ENCODE measurements at regions not wholly inside any gene's neighbourhood (a gene's known extent, or its start where the extent isn't known, plus 50 kb on each side); places are given as distances from the start of the nearest gene placed in this dataset.

DNA sequence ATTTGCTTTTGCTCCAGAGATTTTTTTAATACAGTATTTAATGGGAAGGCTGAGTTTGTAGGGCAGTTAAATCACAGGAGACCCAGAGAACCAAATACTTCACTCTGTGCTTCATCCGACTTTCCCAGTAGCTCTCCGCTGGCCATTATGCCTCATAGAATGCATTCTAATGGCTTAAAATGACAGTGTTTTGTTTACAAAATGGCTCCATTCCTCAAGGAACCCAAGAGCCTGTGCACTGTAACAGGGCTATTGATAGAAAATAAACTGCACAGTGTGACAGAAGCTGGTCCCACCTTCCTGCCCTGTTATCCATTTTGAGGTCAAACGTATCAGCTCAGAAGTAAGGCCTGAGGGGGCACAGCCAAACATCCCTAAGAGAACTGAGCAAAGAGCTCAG, 136.5 kb downstream of the RAP2A start:
- ATAC-seq: no peak
- 67 to 87% (median 74%) methylated on average over 3 of the region's 3 CpGs for WGBS, 4 donors
- no peaks in the 10 kb centered on the region for H3K27me3 ChIP-seq
- H3K4me3 ChIP-seq: no peak overlapping the region
- no peaks in the 10 kb centered on the region for H3K36me3 ChIP-seq
- intact Hi-C loops (cut with DNase I): loop anchor here in 6 of 10 donors (5.0 to 10.0 kb wide), 4 partner anchors 186 to 466 kb away; no protein-coding TSS in a partner anchor
- no peak overlapping the region for H3K27ac ChIP-seq
- peaks cover 0 to 14% (median 4%) of the 10 kb centered on the region in 12 donors for H3K4me1 ChIP-seq
- TF ChIP-seq, protein P1, sequence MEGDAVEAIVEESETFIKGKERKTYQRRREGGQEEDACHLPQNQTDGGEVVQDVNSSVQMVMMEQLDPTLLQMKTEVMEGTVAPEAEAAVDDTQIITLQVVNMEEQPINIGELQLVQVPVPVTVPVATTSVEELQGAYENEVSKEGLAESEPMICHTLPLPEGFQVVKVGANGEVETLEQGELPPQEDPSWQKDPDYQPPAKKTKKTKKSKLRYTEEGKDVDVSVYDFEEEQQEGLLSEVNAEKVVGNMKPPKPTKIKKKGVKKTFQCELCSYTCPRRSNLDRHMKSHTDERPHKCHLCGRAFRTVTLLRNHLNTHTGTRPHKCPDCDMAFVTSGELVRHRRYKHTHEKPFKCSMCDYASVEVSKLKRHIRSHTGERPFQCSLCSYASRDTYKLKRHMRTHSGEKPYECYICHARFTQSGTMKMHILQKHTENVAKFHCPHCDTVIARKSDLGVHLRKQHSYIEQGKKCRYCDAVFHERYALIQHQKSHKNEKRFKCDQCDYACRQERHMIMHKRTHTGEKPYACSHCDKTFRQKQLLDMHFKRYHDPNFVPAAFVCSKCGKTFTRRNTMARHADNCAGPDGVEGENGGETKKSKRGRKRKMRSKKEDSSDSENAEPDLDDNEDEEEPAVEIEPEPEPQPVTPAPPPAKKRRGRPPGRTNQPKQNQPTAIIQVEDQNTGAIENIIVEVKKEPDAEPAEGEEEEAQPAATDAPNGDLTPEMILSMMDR (IDR thresholded peaks at IDR 0.05): no peak
- no peak for TF ChIP-seq POLR2A (IDR thresholded peaks at IDR 0.05)
- H3K9me3 ChIP-seq: no peaks in the 10 kb centered on the region
- DNase-seq: no peak

DNA sequence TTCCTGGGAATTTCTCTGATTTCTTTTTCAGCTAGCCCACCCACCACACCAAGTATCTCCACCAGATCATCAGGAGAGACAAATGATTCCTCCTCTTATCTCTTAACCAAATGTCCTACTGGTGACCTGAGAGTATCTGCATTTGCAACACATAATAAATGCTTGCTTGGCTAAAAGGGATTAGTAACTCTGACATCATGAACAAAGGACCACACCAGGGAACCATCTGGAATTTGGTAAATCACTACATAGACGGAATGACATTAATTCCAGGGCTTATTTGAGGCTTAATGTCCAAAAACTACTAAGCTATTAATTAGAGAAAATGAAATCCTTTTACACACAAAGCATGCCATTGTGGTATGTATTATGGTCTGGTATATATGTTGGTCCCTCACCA, 139.0 kb downstream of the RAP2A start:
- Histone ChIP-seq H3K36me3 (no peaks in the 10 kb centered on the region), H3K9me3 (no peaks in the 10 kb centered on the region), H3K4me3 (no peak overlapping the region), H3K4me1 (peaks cover 0 to 13% (median 4%) of the 10 kb centered on the region in 12 donors), H3K27me3 (no peaks in the 10 kb centered on the region), H3K27ac (no peak overlapping the region)
- ATAC-seq (no peak), DNase-seq (no peak)
- intact Hi-C loops (cut with DNase I): loop anchor here in 6 of 10 donors (5.0 to 10.0 kb wide), 4 partner anchors 188 to 468 kb away; no protein-coding TSS in a partner anchor
- WGBS, 4 donors: 70 to 95% (median 82%) methylated on average over 1 of the region's 1 CpG
- TF ChIP-seq, protein P1 (IDR thresholded peaks at IDR 0.05): no peak
- no peak for TF ChIP-seq POLR2A (IDR thresholded peaks at IDR 0.05)

DNA sequence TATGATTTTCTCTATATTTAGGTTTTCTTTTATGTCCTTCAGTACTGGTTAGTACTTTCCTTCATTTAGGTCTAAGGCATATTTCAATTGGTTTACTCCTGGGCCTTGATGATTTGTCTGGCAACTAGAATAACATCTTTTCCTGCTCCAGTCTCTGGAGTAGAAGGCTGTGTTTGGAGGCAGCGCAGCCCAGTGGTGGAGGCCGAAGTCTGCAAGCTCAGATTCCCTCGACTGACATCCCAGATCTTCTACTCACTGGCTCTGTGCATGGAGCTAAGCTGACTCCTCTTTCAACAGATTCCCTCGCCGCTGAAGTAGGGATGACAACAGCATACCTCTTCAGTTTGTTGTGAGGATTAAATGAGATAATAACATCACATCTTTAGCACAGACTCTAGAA, 141.0 kb downstream of the RAP2A start:
- DNase-seq (peak in 3 of 5 donors; percentile 16 to 26 (median 24)), ATAC-seq (peak; percentile 20 to 56 (median 44))
- Histone ChIP-seq H3K4me1 (peaks cover 0 to 8% (median 0%) of the 10 kb centered on the region in 12 donors), H3K27ac (no peak overlapping the region), H3K36me3 (no peaks in the 10 kb centered on the region), H3K27me3 (no peaks in the 10 kb centered on the region), H3K9me3 (no peaks in the 10 kb centered on the region), H3K4me3 (no peak overlapping the region)
- intact Hi-C loops (cut with DNase I): loop anchor here in 6 of 10 donors (5.0 to 10.0 kb wide), 4 partner anchors 190 to 470 kb away; no protein-coding TSS in a partner anchor
- TF ChIP-seq, protein P1 (IDR thresholded peaks at IDR 0.05): peak; percentile 13 to 62 (median 41)
- TF ChIP-seq POLR2A (IDR thresholded peaks at IDR 0.05): no peak
- WGBS, 4 donors: 60 to 69% (median 65%) methylated on average over 5 of the region's 5 CpGs

DNA sequence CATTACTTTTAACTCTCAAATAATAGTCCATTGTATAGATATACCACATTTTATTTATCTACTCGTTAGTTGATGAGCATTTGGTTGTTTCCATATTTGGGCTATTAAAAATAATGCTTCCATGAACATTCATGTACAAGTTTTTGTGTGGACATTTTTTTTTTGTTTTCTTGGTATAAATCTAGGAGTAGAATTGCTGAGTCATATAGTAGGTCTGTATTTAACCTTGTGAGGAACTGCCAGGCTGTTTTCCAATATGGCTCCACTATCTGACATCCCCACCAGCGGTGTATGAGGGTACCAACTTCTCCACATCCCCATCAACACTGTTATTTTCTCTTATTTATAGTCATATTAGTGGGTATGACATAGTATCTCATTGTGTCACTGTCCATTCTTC, 143.1 kb downstream of the RAP2A start:
- no peak for TF ChIP-seq POLR2A (IDR thresholded peaks at IDR 0.05)
- TF ChIP-seq, protein P1 (IDR thresholded peaks at IDR 0.05): no peak
- Histone ChIP-seq H3K36me3 (no peaks in the 10 kb centered on the region), H3K27me3 (no peaks in the 10 kb centered on the region), H3K4me1 (no peaks in the 10 kb centered on the region), H3K4me3 (no peak overlapping the region), H3K27ac (no peak overlapping the region), H3K9me3 (no peaks in the 10 kb centered on the region)
- WGBS, 4 donors: 88 to 91% (median 89%) methylated on average over 2 of the region's 2 CpGs
- no peak for ATAC-seq
- intact Hi-C loops (cut with DNase I): loop anchor here in 5 of 10 donors (10.0 kb wide), 3 partner anchors 192 to 472 kb away; no protein-coding TSS in a partner anchor
- no peak for DNase-seq
